Stimulated activated CD4-positive, alpha-beta T cell treated with anti-CD3 and anti-CD28 coated beads, Interleukin-15, amount 100 ng/mL, for 48 hours (primary cell): ENCODE measurements at regions not wholly inside any gene's neighbourhood (a gene's known extent, or its start where the extent isn't known, plus 50 kb on each side); places are given as distances from the start of the nearest gene placed in this dataset.
A peak's percentile ranks its signal among the peaks of the same experiment; 100 is the strongest.
"Not testable (repeated sequence)": the region's sequence is repeated elsewhere in the genome, so short reads cannot be mapped to it uniquely, and the experiment has no call there.

Source experiments
- DNase-seq, 2 donors: peaks; one replicate each; pipeline ENCODE4 v3.0.0-alpha.2; 2020; ENCODE audit warnings: low read depth in 2 of 2

- DNase-seq: no peak
Measured at GRCh38 chr3:102686792-102687191, 252.0 kb downstream of the ZPLD1 start.

- no peak for DNase-seq
Measured at GRCh38 chr3:102687851-102688555, 253.2 kb downstream of the ZPLD1 start.

GRCh38 chr3:102688556-102688930, 253.7 kb downstream of the ZPLD1 start:
- DNase-seq: no peak

GRCh38 chr3:102691507-102691906, 256.7 kb downstream of the ZPLD1 start:
- DNase-seq: no peak

GRCh38 chr3:102699104-102699818, 264.4 kb downstream of the ZPLD1 start:
- no peak for DNase-seq

- DNase-seq: no peak
Measured at GRCh38 chr3:102699819-102700140, 265.0 kb downstream of the ZPLD1 start.

- peak; percentile 1 for DNase-seq
Measured at GRCh38 chr3:102712896-102713295, 278.1 kb downstream of the ZPLD1 start.

- no peak for DNase-seq
Measured at GRCh38 chr3:102714567-102714966, 279.8 kb downstream of the ZPLD1 start.

- DNase-seq: no peak
Measured at GRCh38 chr3:102715030-102715697, 280.3 kb downstream of the ZPLD1 start.

- no peak for DNase-seq
Measured at GRCh38 chr3:102718651-102719050, 283.8 kb downstream of the ZPLD1 start.

GRCh38 chr3:102722317-102722716, 287.5 kb downstream of the ZPLD1 start:
- no peak for DNase-seq

- no peak for DNase-seq
Measured at GRCh38 chr3:102727340-102727739, 292.5 kb downstream of the ZPLD1 start.

- DNase-seq: not testable (repeated sequence)
Measured at GRCh38 chr3:102732581-102732980, 297.8 kb downstream of the ZPLD1 start.

GRCh38 chr3:102733791-102734563, 299.2 kb downstream of the ZPLD1 start:
- no peak for DNase-seq

GRCh38 chr3:102735311-102735710, 300.5 kb downstream of the ZPLD1 start:
- DNase-seq: no peak

- DNase-seq: no peak
Measured at GRCh38 chr3:102736288-102736974, 301.6 kb downstream of the ZPLD1 start.

GRCh38 chr3:102736975-102737304, 302.1 kb downstream of the ZPLD1 start:
- no peak for DNase-seq

- DNase-seq: no peak
Measured at GRCh38 chr3:102737353-102737752, 302.5 kb downstream of the ZPLD1 start.

GRCh38 chr3:102741105-102741504, 306.3 kb downstream of the ZPLD1 start:
- no peak for DNase-seq

- no peak for DNase-seq
Measured at GRCh38 chr3:102741694-102742093, 306.9 kb downstream of the ZPLD1 start.

GRCh38 chr3:102745881-102746280, 311.1 kb downstream of the ZPLD1 start:
- DNase-seq: no peak

GRCh38 chr3:102747611-102748010, 312.8 kb downstream of the ZPLD1 start:
- DNase-seq: no peak
